BLaER1 (cell line): ENCODE measurements at regions not wholly inside any gene's neighbourhood (a gene's known extent, or its start where the extent isn't known, plus 50 kb on each side); places are given as distances from the start of the nearest gene placed in this dataset.

ENCODE experiments used
- H3K27ac ChIP-seq: shearing (Covaris generic); formaldehyde crosslinking; 2 replicates; pipeline ENCODE4 v1.8.1; 2022
- H3K27me3 ChIP-seq: shearing (Covaris generic); formaldehyde crosslinking; 2 replicates; pipeline ENCODE4 v1.8.1; 2022
- H3K36me3 ChIP-seq: shearing (Covaris generic); formaldehyde crosslinking; 2 replicates; pipeline ENCODE4 v1.8.1; 2022
- H3K4me1 ChIP-seq: shearing (Covaris generic); formaldehyde crosslinking; 2 replicates; pipeline ENCODE4 v1.8.1; 2022
- H3K4me2 ChIP-seq: shearing (Covaris generic); formaldehyde crosslinking; 2 replicates; pipeline ENCODE4 v1.8.1; 2022
- H3K4me3 ChIP-seq: shearing (Covaris generic); formaldehyde crosslinking; 2 replicates; pipeline ENCODE4 v1.8.1; 2022
- H3K9ac ChIP-seq: shearing (Covaris generic); formaldehyde crosslinking; 2 replicates; pipeline ENCODE4 v1.8.1; 2022
- H3K9me3 ChIP-seq: shearing (Covaris generic); formaldehyde crosslinking; 2 replicates; pipeline ENCODE4 v1.8.1; 2022
- H4K20me1 ChIP-seq: shearing (Covaris generic); formaldehyde crosslinking; 2 replicates; pipeline ENCODE4 v1.8.1; 2022
- Cebpa-rat ChIP-seq: shearing (Covaris generic); IDR thresholded peaks from 2 replicates; pipeline ENCODE4 v1.8.1; 2022

DNA sequence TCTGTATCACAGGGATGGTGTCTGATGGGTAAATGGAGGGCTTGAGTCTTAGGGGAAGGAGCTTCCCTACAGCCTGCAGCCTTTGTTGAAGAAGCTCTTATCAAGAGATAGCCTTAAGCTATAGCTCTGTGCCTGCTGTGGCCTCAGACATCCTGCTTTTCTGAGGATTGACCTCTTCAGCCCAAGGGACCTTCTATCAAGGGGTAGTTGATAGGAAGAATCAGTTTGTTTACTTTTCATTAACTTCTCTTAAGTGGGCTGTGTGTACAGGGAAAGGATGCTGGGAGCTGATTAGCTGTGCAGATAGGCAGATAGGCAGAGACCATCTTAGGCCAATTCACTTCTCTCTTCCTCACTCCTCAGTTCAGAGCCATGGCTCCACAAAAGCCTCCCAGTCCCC is 151.8 kb upstream of the CADM1 start:
- H3K36me3 ChIP-seq = no peaks in the 10 kb centered on the region
- H3K4me3 ChIP-seq = no peak overlapping the region
- no peaks in the 10 kb centered on the region for H4K20me1 ChIP-seq
- no peaks in the 10 kb centered on the region for H3K27me3 ChIP-seq
- no peak overlapping the region for H3K27ac ChIP-seq
- TF ChIP-seq Cebpa-rat = no peak
- H3K9me3 ChIP-seq = peaks cover 6% of the 10 kb centered on the region; the same call in 1 of the 2 replicates
- H3K4me2 ChIP-seq = no peak overlapping the region
- no peaks in the 10 kb centered on the region for H3K4me1 ChIP-seq
- no peak overlapping the region for H3K9ac ChIP-seq

DNA sequence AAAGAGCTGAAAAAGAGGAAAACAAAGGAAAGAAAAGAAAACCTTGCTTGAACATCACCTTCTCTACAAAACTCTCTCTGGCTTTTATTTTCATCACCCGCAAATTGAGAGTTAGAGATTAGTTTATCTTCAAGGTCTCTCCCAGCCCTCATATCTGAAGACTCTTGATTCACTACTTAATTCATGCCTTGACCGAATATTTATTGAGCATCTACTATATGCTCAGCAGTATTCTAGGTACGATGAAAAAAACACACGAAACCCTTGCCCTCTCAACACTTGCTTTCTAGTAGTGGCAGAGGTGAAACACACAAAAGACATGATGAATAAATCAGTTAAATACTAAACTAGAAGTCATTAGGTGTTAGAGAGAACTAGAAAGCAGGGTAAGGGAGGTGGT is 150.6 kb upstream of the CADM1 start:
- H3K4me1 ChIP-seq = no peaks in the 10 kb centered on the region
- no peaks in the 10 kb centered on the region for H4K20me1 ChIP-seq
- H3K4me2 ChIP-seq = no peak overlapping the region
- TF ChIP-seq Cebpa-rat = no peak
- H3K27me3 ChIP-seq = no peaks in the 10 kb centered on the region
- peaks cover 5% of the 10 kb centered on the region; the same call in 1 of the 2 replicates for H3K9me3 ChIP-seq
- no peaks in the 10 kb centered on the region for H3K36me3 ChIP-seq
- no peak overlapping the region for H3K27ac ChIP-seq
- H3K4me3 ChIP-seq = no peak overlapping the region
- H3K9ac ChIP-seq = no peak overlapping the region

DNA sequence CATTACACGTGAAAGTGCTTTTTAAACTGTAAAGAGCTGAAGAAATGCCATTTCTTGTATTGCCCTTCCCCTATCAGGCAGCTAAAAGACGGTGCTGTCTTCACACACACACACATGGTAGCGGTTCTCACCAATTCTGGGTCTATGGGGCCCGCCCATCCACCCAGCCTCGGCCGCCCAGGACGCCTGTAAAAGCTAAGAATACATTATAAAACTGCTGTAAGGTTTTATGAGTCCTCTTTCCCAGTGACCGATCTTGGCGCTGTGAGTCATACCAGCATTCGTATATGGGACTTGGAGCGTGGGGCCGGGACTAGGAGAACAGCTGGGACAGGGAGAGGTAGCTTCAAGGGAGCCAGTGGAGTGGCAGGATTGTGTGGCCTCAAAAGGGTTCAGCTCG is 149.7 kb upstream of the CADM1 start:
- Histone ChIP-seq H3K27me3 (no peaks in the 10 kb centered on the region), H3K4me2 (no peak overlapping the region), H3K27ac (no peak overlapping the region), H3K4me3 (no peak overlapping the region), H3K36me3 (no peaks in the 10 kb centered on the region), H3K4me1 (no peaks in the 10 kb centered on the region), H4K20me1 (no peaks in the 10 kb centered on the region), H3K9me3 (no peaks in the 10 kb centered on the region), H3K9ac (no peak overlapping the region)
- no peak for TF ChIP-seq Cebpa-rat

DNA sequence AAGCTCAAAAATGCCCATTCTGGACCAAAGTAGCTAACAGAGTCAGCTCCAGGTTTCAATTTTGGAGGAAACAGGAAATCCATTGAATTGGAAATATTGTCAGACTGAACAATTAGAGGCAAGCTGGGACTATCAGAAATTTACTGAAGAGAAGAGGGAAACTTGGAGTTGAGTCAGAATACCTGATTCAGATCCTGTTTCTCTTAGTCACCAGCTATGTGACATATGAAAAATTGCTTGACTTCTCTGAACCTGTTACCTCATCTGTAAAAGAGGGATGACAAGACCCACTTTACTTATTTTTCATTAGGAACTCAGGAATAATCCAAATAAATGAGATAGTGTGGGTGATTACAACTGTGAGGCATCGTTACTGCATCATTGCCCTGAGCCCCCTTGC is 148.9 kb upstream of the CADM1 start:
- Histone ChIP-seq H3K4me3 (no peak overlapping the region), H3K9me3 (no peaks in the 10 kb centered on the region), H3K27me3 (no peaks in the 10 kb centered on the region), H3K36me3 (no peaks in the 10 kb centered on the region), H3K4me2 (no peak overlapping the region), H3K4me1 (no peaks in the 10 kb centered on the region), H3K9ac (no peak overlapping the region), H3K27ac (no peak overlapping the region), H4K20me1 (no peaks in the 10 kb centered on the region)
- no peak for TF ChIP-seq Cebpa-rat

DNA sequence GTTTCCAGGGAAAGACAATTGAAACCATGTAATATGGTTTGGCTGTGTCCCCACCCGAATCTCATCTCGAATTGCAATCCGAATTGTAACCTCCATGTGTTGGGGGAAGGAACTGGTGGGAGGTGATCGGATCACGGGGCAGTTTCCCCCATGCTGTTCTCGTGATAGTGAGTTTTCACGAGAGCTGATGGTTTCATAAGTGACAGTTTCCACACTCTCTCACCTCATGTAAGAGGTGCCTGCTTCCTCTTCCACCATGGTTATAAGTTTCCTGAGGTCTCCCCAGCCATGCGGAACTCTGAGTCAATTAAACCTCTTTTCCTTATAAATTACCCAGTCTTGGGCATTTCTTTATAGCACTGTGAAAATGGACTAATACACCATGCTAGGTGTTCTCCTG is 148.3 kb upstream of the CADM1 start:
- no peak for TF ChIP-seq Cebpa-rat

DNA sequence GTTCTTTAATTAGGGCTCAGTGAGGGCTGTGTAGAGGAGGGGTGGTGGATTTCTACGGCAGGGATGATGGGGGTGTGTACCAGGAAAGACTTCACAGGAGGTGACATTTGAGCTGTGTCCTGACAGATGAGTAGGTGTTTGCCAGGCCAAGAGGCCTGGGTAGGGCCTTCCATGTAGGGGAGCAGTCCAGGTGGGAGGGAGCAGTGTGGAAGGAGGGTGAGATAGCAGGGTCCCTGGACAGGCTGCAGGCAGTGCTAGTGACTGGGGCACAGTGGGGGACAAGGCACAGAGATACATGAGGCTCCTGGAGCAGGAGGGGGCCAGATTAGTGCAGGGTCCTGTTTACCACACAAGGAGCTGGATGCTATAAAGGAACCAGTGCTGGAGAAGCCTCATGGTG is 147.9 kb upstream of the CADM1 start:
- H3K27me3 ChIP-seq = no peaks in the 10 kb centered on the region
- H3K4me3 ChIP-seq = no peak overlapping the region
- no peak overlapping the region for H3K27ac ChIP-seq
- no peaks in the 10 kb centered on the region for H3K9me3 ChIP-seq
- no peaks in the 10 kb centered on the region for H3K4me1 ChIP-seq
- TF ChIP-seq Cebpa-rat = no peak
- H3K36me3 ChIP-seq = no peaks in the 10 kb centered on the region
- H3K4me2 ChIP-seq = no peak overlapping the region
- no peaks in the 10 kb centered on the region for H4K20me1 ChIP-seq
- no peak overlapping the region for H3K9ac ChIP-seq

More for the DNA sequence above, 148.3 kb upstream of the CADM1 start:
- Histone ChIP-seq H3K9me3 (no peaks in the 10 kb centered on the region), H3K27ac (no peak overlapping the region), H3K4me3 (no peak overlapping the region), H4K20me1 (no peaks in the 10 kb centered on the region), H3K4me2 (no peak overlapping the region), H3K9ac (no peak overlapping the region), H3K27me3 (no peaks in the 10 kb centered on the region), H3K4me1 (no peaks in the 10 kb centered on the region), H3K36me3 (no peaks in the 10 kb centered on the region)

DNA sequence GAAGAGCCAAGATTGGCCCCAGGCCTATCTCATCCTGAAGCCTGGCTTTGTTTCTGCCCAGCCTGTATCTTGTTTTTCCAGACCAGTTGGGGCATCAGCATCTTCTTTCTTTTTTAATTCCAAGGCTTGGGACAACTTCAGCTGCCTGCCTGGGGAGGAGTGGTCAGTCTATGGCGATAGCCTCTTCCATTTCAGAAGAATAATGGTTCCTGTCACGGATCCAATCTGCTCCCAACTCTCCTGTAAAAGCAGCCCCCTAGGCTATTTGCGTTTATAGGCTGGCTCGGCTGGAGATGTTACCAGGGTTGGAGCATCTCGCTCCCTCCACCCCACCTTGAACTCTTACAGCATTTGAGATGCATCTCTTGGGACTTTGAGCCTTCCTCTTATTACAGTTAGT is 145.2 kb upstream of the CADM1 start:
- Histone ChIP-seq H3K9ac (no peak overlapping the region), H3K36me3 (no peaks in the 10 kb centered on the region), H3K9me3 (no peaks in the 10 kb centered on the region), H3K4me2 (no peak overlapping the region), H4K20me1 (no peaks in the 10 kb centered on the region), H3K27me3 (no peaks in the 10 kb centered on the region), H3K27ac (no peak overlapping the region), H3K4me3 (no peak overlapping the region), H3K4me1 (no peaks in the 10 kb centered on the region)
- no peak for TF ChIP-seq Cebpa-rat

DNA sequence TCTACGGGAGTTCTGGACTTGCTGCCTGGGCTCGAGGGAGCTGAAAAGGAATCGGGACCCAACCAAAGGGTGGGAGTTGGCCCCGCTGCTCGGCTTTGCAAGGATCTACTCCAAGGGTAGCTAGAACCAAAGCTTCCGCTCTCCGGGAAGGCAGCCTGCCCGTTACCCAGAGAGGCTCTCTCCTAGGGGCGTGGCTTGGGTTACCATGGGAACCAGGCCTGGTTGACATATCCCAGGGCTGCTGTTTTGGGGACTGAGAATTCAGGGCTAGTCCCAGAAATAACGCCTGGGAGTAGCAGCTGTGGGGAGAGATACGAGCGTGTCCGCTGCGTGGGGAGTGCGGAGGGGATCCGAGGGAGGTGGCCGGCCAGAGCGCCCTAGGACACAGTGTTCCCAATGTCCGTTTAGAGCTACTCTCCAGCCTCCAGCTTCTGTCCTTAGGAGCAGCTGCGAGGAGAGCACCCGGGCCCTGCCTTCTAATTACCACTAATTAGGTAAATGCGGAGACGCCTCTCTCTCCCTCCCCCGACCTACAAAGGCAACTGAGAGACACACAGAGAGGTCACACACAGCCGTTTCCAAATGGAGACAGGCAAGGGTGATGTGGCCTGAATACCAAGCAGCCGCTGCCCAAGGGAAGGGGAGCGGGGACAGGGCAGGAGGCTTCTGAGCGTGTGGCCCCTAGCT is 141.6 kb upstream of the CADM1 start:
- Histone ChIP-seq H3K9me3 (no peaks in the 10 kb centered on the region), H3K27ac (no peak overlapping the region), H3K9ac (no peak overlapping the region), H3K36me3 (no peaks in the 10 kb centered on the region), H3K4me3 (no peak overlapping the region), H3K4me1 (no peaks in the 10 kb centered on the region), H3K4me2 (no peak overlapping the region), H3K27me3 (no peaks in the 10 kb centered on the region), H4K20me1 (no peaks in the 10 kb centered on the region)
- TF ChIP-seq Cebpa-rat = no peak

DNA sequence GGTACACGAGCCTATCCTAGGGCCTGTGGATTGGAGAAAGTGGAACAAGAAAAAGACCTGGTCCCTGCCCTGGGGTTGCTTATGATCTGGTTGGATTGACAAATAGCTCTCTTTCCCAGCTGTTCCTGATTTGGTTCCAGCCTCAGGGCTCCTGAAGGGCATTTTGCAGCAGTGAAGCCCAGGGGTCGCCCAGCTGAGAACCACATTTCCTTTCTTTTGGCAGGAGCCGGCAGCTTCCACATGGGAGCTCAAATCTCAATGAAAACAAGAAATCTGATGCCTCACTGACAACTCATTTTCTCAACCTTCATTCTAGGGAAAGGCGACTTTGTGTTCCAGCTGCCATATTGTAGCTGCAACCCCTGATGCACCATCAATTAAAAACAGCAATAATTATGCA is 140.6 kb upstream of the CADM1 start:
- no peaks in the 10 kb centered on the region for H4K20me1 ChIP-seq
- H3K27ac ChIP-seq = no peak overlapping the region
- no peaks in the 10 kb centered on the region for H3K9me3 ChIP-seq
- TF ChIP-seq Cebpa-rat = no peak
- H3K4me3 ChIP-seq = no peak overlapping the region
- no peak overlapping the region for H3K4me2 ChIP-seq
- no peak overlapping the region for H3K9ac ChIP-seq
- H3K27me3 ChIP-seq = no peaks in the 10 kb centered on the region
- H3K4me1 ChIP-seq = no peaks in the 10 kb centered on the region
- no peaks in the 10 kb centered on the region for H3K36me3 ChIP-seq

DNA sequence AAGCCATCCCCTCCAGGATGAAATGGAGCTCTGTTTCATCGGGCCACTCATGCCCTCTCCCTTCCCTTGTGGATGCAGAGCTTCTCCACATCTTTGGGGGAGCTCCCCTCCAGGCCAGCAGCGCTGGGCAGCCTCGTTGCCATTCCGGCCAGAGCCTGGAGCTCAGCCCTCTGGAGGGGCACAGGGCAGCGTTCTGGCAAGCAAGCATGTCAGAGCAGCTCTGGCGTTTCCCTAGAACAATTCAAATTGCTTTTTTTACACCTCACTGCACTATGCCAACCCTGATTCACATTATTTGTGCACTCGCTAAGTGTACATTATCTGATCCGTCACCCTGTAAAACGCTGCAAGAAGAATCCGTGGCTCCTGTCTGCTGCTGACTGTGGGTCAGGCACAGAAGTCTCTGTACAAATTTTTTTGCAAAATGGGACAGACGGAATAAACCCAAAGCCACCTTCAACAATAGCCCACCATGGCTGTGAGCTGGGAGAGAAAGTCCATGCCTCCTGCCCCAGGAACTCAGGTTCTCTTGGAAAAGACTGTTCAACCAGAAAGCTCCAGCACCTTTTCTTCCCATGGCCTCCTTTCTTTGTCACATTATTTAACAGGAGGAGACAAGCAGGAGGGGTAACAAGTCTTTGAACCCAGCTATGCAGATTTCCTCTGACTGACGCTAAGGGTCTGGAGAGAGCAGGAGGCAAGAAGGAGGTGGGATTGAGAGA is 139.5 kb upstream of the CADM1 start:
- Histone ChIP-seq H3K27ac (no peak overlapping the region), H3K4me1 (no peaks in the 10 kb centered on the region), H3K36me3 (no peaks in the 10 kb centered on the region), H3K4me2 (no peak overlapping the region), H3K4me3 (no peak overlapping the region), H3K9ac (no peak overlapping the region), H4K20me1 (no peaks in the 10 kb centered on the region), H3K9me3 (no peaks in the 10 kb centered on the region), H3K27me3 (no peaks in the 10 kb centered on the region)
- TF ChIP-seq Cebpa-rat = no peak
